ENCODE measurements at regions not wholly inside any gene's neighbourhood (a gene's known extent, or its start where the extent isn't known, plus 50 kb on each side); places are given as distances from the start of the nearest gene placed in this dataset.

DNA sequence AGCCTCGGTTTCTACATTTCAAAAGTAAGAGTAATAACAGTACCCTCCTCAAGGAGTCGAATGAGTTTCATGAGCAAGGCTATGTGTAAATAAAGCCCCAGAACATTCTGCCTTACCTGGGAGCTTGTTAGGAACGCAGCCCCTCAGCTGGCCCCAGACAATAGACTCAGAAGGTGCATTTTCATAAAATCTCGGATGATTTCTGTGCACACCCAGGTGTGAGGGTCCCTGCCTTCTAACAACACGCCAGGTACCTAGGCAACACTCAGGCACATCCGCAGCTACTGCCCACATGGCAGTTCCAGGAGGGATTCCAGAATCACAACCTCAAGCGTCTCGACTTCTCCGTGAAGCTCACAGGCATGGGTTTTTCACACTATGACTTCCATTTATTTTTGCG, 226.5 kb upstream of the CDH4 start:
- H4K8ac ChIP-seq (ENCODE audit: extremely low read depth, insufficient read depth, low read length): no peak overlapping the region
- FAIRE-seq: no peak

More for the DNA sequence above, 226.5 kb upstream of the CDH4 start:
- Histone ChIP-seq H2AFZ (ENCODE audit: low read length) (no peak overlapping the region), H4K20me1 (replicated peaks in 1 of 2; ENCODE audit: control insufficient read depth in 1 of 2, insufficient read depth in 2 of 2, low read length in 2 of 2) (no peaks in the 10 kb centered on the region), H3K9me3 (ENCODE audit: insufficient read depth in 2 of 2, low read depth in 1 of 2, low read length in 1 of 2) (peaks cover 13 to 18% of the 10 kb centered on the region in 2 experiments), H3K18ac (ENCODE audit: extremely low read depth, low read length) (no peak overlapping the region), H3K36me3 (ENCODE audit: control insufficient read depth in 2 of 4, insufficient read depth in 4 of 4, low read length in 3 of 4) (no peaks in the 10 kb centered on the region), H3K4me3 (ENCODE audit: extremely low read depth in 1 of 4, insufficient read depth in 2 of 4, low read depth in 3 of 4, low read length in 4 of 4) (no peak overlapping the region), H2AK5ac (ENCODE audit: low read depth, low read length) (no peak overlapping the region), H4K91ac (replicated peaks; ENCODE audit: insufficient read length, low read length) (no peak overlapping the region), H3K79me1 (ENCODE audit: low read depth, low read length) (no peaks in the 10 kb centered on the region), H3K4me2 (ENCODE audit: insufficient read depth in 1 of 2, low read depth in 2 of 2, low read length in 2 of 2) (no peak overlapping the region), H3K27ac (ENCODE audit: low read depth, low read length) (no peak overlapping the region), H3K14ac (ENCODE audit: insufficient read length) (no peak overlapping the region), H2BK120ac (replicated peaks; ENCODE audit: low read depth, low read length) (no peak overlapping the region), H3K23me2 (ENCODE audit: low read depth, low read length) (no peaks in the 10 kb centered on the region), H2BK5ac (ENCODE audit: low read depth, low read length) (no peak overlapping the region), H3K27me3 (replicated peaks in 1 of 4; ENCODE audit: control insufficient read depth in 3 of 4, extremely low read depth in 1 of 4, insufficient read depth in 3 of 4, low read length in 3 of 4) (peaks cover 0 to 6% (median 2%) of the 10 kb centered on the region in 4 experiments; a peak in 5 of 7 replicates), H3K9ac (replicated peaks in 1 of 4; ENCODE audit: extremely low read depth in 1 of 4, low read depth in 3 of 4, low read length in 3 of 4) (no peak overlapping the region), H4K5ac (ENCODE audit: insufficient read length, low read depth, low read length) (no peak overlapping the region), H2BK12ac (ENCODE audit: low read depth, low read length) (no peak overlapping the region), H2BK20ac (ENCODE audit: low read length) (no peak overlapping the region), H3K23ac (ENCODE audit: insufficient read length) (no peak overlapping the region), H3K4ac (replicated peaks; ENCODE audit: insufficient read length, low read depth, low read length) (no peak overlapping the region), H3K4me1 (replicated peaks in 1 of 4; ENCODE audit: control insufficient read depth in 3 of 4, insufficient read depth in 4 of 4, low read length in 3 of 4) (no peaks in the 10 kb centered on the region), H2BK15ac (ENCODE audit: low read length) (no peak overlapping the region), H3K79me2 (ENCODE audit: control insufficient read depth in 1 of 2, insufficient read depth in 2 of 2, low read length in 2 of 2) (no peaks in the 10 kb centered on the region), H3K56ac (replicated peaks; ENCODE audit: insufficient read length, low read depth, low read length) (no peak overlapping the region)
- ChIA-PET CTCF (ENCODE audit: partially characterized antibody) (interaction anchor here (0.8 kb wide), 1 partner anchor 10 kb away, joined by 3 read pairs; no protein-coding TSS in a partner anchor), POLR2A (ENCODE audit: partially characterized antibody) (no interaction called here)
- TF ChIP-seq EP300 (IDR thresholded peaks at IDR 0.05; ENCODE audit: borderline replicate concordance in 1 of 2, low read depth in 2 of 2, low read length in 2 of 2) (no peak), SRF (IDR thresholded peaks at IDR 0.05; ENCODE audit: low read depth, low read length) (no peak)
- no peak for DNase-seq (ENCODE audit: low read depth in 1 of 2, low spot score in 2 of 2)
- WGBS, 2 experiments (ENCODE audit: extremely low coverage in 1 of 2, insufficient coverage in 1 of 2, insufficient read length in 1 of 2, insufficient replicate concordance in 2 of 2, low coverage in 1 of 2, low lambda C conversion rate in 2 of 2, missing lambda C conversion rate in 1 of 2): 96% methylated on average over 10 of the region's 10 CpGs; no CpG with 5 or more reads in 1 of the 2 experiments

Data from H1 (cell line).